HG03457 (cell line): ENCODE measurements at regions not wholly inside any gene's neighbourhood (a gene's known extent, or its start where the extent isn't known, plus 50 kb on each side); places are given as distances from the start of the nearest gene placed in this dataset.
A peak's percentile ranks its signal among the peaks of the same experiment; 100 is the strongest.
"Not testable (repeated sequence)": the region's sequence is repeated elsewhere in the genome, so short reads cannot be mapped to it uniquely, and the experiment has no call there.

Source experiments
- ATAC-seq: cut with Tn5 transposase; IDR thresholded peaks from one replicate; pipeline ENCODE4 v1.9.1; 2021; ENCODE audit warnings: moderate number of reproducible peaks; ENCODE audit not compliant: unreplicated experiment

DNA sequence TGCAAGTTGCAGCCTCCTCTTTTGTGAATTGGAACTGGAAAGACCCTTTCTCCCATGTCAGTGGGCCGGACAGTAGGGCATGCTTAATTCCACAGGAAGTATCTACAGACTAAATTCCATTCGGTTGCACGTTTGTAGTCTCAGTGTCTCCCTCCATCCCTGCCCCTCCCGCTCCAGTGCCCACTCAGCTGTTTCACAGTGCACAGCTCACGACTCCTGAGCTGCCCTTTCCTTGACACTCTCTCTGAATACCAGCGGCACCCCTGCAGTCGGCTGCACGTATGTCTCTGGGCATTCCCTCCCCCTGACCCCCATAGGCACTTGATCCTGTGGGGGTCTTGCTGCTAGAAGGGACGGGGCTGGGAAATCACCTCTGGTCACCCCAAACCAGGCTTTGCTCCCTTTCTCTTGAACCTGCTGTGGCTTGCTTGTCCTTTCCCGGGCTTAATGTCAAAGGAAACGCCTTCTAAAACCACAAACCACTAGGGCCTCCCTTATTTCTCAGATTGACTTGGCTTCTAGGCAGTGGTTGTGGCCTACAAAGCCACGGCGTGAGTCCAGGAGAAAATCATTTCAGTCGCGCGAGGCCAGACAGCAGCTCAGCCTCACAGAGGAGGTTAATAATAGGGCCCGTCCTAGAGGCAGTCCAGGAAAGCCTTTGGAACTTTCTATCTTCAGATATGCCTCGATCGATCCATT is 365.3 kb upstream of the PROX1 start:
- peak; percentile 76 for ATAC-seq

DNA sequence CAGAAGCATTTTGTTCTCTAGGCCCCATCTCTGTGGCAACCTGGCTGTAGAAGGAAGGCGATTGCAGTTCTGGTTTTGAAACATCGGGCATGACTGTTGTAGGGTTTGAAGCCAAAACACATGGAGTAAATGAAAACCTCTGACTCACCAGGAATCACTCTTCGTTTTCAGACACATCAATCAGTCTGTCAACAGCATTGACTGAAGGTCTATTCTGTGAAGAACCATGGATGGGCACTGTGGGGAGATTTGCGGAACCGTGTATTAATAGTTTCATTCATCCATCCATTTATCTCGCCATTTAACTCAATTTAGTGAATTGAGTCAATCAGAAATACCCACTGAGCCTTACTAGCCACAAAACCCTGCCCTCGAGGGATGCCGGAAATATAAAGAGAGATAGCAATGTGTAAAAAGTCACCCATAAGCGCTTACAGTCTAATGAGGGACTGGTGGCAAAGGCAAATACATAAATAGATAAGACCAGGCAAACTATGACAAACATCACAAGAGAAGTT is 364.6 kb upstream of the PROX1 start:
- ATAC-seq, result no peak

DNA sequence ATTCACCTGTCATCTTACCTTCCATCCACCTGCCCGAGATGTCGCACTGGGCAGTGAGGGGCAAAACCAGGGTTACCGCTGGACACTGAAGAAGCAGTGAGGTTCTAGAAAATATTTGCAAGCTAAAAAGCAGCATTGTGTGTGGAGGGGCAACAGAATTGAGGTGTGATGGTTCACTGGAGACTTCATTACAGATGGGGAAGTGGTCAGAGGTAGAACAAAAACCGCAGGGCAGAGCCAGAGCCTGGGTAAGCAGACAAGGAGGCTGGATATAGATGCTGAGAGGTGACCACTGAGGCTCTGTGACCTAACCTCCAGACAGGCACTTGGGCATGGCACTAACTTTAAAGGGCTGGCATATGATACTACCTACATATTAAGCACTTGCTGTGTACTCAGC is 363.9 kb upstream of the PROX1 start:
- no peak for ATAC-seq

DNA sequence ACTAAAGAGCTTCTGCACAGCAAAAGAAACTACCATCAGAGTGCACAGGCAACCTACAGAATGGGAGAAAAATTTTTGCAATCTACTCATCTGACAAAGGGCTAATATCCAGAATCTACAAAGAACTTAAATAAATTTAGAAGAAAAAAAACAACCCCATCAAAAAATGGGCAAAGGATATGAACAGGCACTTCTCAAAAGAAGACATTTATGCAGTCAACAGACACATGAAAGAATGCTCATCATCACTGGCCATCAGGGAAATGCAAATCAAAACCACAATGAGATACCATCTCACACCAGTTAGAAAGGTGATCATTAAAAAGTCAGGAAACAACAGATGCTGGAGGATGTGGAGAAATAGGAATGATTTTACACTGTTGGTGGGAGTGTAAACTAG is 351.0 kb upstream of the PROX1 start:
- ATAC-seq, result not testable (repeated sequence)

DNA sequence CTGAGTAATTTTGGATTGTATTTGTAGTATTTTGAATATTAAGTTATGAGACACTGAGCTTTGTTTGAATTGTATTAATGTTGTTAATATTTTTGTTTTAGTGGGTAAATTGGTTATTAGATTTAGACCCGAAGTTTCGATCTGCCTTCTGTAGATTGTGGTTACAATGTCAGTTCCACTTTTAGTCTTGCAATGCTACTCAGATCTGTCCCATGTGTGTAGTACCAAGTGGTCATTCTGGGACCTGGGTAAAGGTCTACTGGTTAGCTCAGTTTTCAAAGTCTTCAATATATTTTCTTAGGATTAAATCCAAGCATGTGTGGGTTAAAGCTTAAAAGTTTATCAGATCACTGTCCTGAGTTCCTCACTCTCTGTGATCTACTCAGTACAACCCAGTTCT is 346.5 kb upstream of the PROX1 start:
- no peak for ATAC-seq

DNA sequence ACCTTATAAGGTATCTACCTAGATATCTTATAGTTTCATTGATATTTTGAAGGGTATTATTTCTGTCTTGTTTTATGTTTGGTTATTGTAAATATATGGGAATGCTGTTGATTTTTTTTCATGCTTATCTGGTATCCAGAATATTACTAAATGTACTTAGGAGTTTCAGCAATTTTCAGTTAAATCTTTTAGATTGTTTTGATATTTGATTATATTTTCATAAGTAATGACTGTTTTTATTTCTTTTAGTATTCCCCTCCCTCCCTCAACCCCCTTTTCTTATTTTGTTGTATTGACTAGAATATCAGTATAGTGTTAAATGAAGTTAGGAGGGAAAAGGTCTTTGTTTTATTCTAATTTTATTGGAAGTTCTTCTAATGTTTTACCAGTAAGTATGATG is 344.4 kb upstream of the PROX1 start:
- ATAC-seq, result no peak

DNA sequence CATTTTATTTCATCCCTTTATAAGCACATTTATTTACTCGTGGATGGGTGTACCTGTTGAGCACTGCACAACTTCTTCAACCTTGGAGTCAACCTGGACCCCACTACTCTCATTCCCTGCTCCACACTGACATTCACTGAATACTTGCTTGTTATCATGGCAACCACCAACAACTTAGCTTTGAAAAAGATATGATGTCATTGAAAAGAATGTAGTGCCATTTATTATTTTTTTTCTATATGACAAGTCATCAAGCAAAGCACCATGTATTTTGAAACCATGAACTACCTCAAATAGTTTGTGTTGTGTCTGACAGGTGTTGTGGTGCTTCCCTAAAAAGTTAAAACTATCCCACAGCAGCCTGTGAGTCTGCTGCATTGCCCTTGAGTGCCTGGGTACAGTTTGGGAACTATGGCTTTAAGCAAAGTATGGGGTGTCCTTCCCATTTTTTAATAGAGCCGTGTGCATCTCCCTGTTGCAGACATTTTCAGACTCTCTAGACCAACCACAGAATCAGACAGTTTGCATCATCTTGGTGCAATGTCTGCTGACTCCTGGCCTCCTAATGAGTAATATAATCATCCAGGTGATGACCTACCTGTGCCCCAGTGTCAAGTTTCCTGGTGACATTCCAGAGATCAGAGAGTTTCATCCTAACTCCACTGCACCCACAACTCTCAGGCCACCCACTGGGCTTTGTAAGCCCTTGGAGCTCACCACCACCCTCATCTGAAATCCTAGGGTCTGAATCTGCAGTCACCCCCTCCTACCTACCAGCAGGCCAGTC is 339.7 kb upstream of the PROX1 start:
- no peak for ATAC-seq

DNA sequence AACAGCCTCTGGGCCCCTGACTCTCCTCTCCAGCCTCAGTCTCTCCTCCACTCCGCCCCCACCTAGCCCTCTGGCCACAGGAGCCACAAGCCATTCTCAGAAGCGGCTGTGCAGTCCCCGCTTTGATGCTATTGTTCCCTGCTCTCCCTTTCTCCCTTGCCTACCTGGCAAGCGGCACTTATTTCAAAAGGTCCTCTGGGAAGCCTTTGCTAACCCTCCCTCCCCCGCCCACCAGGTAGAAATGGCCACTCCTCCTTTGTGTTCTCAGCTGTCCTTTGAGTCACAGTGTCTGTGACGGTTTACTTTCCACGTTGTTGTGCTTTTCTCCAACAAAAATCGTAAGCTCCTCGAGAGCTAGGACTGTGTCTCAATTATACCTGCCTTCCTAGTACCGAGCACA is 338.4 kb upstream of the PROX1 start:
- ATAC-seq, result no peak

DNA sequence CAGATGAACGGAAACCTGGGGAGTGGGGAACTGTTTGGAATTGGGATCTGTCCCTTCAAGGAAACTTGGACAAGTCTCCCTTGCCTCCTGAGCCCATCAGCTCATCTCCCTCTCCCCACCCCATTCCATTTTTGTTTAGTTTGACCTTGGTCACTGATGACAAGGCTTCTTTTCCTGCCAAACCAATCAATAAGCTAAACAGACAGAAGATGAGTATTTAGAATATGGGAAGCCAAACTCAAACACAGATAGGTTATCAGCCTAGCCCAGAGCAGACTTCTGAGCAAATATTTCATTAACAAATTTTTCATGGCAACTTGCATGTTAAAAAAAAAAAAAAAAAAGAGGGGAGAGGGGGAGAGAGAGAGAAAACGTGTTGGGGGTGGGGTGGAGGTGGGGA is 337.2 kb upstream of the PROX1 start:
- ATAC-seq, result no peak

DNA sequence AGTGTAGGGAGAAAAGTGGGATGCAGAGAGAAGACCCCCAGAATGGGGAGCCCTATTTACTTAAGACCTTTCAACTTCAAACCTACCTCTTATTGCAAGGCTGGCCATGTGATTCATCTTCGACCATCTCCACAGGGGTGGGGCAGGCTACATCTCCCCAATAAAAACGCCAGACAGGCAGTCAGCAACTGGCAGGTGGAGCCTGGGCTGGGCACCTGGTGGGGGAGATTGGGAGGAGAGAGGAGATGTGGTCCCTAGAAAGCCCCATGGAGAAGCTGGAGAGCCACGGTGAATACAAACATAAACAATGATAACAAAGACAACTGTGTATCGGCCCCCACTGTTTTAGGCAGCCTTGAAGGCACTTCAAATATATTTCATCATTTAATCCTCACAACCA is 336.7 kb upstream of the PROX1 start:
- no peak for ATAC-seq

DNA sequence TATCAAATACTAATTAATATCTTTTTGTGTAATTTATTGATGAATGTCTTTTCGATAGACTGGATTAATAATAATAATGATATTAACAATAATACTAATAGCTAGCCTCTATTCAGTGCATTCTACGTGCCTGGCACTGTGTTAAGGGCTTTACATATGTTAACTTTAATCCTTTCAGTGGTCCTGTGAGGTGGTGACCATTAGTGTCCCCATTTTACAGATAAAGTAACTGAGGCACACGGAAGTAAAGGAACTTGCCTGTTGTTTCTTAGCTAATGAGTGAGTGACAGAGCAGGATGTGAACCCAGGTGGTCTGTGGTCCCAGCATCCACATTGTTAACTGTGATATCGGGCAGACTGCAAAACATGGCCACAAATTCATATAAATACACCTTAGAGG is 335.7 kb upstream of the PROX1 start:
- ATAC-seq, result no peak

DNA sequence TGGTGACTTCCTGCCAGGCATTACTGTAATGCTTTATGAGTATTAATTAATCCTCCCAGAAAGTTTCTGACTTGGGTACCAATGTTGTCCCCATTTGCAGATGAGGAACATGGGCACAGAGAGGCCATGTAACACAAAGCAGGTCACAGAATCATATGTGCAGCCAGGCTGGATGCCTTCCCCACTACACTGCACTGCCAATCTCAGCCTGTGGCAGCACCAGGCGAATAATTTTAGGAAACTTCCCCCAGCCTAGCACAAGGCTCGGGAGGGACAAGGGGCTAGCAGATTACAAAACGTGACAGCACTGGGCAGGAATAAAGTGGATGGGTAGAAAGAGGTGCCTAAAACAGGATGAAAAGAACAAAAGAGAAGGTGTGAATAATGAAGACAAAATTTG is 331.7 kb upstream of the PROX1 start:
- no peak for ATAC-seq

DNA sequence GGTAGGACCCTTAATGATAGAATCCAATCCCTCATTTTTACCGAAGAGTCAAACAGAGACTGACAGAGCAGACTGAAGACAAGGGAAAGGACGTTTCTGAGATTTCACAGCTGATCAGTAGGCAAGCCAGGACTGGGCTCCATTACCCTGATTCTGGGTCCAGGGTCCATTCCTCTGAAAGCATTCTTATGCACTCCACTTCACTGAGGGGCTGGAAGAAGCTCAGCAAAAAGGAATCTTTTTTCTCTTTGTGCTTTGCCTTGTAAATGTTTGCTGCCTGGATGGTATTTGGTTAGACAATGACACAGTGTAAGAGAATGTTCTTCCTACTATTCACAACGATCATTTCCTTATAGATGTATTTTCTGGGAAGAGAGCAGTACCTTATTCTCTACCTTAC is 331.3 kb upstream of the PROX1 start:
- no peak for ATAC-seq

DNA sequence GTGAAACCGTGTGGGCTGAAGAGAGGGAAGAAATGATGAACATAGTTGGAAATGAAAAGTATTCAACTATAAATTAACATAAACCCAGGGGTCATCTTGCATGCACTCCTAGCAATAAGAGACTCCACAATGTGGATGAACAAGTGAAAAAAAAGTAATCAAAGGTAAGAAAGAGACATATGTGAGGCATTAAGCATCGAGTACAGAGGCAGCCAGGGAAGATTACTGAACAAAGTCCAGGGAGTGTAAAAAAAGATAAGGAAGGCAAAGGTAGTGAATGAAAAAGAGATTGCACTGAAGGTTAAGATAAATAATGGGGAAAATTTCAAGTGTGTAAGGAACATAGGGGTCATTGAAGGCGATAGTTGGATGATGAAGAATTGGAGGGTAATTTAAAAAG is 330.8 kb upstream of the PROX1 start:
- no peak for ATAC-seq

DNA sequence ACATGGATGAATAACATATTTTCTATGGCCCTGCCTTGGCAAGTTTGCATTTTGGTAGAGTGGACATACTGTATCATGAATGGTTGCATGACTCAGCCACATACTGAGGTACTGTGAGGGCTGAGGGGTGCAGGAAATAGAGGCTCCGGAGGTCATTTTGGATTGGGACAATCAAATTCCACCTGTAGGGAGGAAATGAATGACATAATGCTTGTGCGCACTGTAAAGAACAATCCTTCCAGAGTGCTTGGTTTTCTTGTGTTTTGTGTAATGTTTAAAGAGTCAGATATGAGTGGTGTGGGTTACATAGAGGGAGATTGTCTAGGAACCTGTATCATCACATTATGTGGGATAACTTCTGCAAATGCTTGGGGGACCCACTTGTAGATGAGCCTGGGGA is 329.9 kb upstream of the PROX1 start:
- no peak for ATAC-seq

DNA sequence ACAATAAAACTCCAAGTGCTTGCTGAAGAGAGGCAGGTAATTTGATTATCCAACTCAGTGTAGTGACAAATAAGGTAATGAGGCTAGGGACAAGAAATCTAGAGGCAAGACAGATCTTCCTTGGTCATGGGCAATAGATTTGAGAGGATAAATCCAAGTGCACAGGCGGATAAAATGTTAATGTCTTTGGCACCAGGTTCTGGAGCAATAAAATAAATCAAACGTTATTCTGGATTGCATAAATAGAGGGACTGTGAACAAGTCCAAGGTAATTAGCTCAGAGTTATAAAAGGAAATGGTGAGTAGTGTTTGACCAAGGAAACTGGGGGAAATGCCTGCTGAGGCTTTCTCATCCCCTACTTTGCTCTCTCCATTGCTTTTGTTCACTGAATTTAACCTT is 329.3 kb upstream of the PROX1 start:
- no peak for ATAC-seq

DNA sequence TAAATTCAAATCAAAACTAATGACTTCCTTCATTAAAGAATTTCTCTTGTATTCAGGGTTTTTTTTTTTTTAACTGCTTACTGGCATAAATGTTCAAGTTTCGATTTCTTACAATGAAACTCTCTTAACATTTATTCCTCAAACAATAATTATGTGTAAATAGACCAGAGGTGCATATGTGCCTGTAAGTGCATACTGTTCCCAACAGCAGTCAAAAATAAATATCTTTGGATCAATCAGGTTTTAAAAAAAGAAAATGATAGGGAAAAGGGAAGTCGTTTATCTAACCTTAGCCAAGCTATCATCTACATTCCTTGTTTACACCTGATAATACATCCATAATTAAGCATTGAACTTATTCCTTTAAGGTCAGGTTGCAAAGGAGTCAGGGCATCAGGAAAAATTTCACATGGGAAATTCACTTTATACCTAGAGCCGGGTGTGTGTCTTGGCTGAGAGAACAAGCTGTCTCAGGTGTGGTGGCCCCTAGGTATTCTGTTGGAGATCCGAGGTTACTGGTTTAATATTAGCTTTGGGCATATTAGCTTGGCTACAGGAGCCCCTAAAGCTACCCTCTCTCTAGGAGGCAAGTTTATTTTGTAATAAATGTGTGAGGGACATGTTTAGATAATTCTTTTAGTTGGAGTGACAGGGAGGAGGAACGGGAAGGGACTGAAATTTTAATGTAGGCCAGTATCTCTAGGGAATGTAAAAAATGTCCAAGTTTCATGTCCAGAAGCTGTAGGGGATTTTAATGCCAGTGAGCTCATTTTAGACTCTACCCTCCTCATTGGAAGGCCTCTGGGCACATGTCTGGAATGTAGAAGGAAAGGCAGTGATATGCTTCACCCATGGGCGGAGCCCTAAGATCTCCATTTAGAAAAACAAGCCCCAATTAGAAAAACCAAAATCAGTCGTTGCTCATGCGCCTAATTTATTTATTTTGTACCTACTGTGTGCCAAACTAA is 327.9 kb upstream of the PROX1 start:
- ATAC-seq, result no peak

DNA sequence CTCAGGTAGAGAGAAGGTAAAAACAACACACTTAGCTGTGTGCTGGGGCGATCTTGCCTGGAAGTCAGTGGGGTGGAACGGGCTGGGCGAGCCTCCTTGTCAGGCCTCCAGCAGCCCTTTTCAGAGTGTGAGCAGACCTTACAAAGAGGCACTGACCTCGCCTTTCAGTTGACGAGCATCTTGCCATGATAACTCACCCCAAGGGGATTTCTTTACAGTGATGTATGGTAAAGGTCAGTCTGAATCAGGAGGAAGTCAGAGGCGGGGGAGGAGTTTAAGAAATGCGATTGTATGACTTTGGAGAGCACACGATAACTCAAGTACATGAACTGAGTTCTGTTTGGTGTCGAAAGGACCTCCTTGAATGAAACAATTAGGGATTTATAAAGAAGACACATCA is 326.5 kb upstream of the PROX1 start:
- ATAC-seq, result no peak

DNA sequence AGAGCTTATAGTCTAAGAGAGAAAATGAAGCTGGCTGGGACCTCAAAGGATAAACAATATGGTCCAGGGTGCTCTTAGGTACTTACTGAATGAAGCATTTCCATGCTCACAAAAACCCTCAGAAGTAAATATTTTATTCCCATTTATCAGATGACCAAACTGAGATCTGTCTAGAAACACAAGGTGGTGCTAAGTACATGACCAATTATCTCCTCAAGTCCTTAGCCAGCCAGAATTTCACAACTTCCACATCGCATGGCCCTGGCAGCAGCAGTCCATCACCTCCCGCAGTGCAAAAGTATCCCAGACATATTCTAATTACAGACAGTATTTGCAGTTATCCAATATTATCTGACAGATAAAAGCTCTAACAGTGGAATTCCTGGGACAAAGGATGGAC is 321.7 kb upstream of the PROX1 start:
- ATAC-seq, result no peak

DNA sequence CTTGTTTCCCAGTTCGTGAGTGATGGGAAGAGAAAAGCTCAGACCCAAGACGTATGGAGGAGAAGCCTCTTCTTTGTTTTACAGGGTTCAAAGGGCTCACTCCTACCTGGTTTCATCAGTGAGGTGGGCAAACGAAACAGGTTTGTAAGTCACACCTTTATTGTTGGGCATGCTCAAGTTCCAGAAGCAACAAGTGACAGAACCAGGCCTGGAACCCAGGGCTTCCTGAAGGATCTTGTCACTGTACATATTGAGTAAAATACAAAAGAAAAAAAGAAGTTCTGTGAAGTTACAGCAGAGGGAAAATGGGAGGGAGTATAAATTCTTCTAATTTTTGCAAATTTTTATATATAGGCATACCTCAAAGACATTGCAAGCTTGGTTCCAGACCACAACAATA is 320.9 kb upstream of the PROX1 start:
- ATAC-seq, result no peak

DNA sequence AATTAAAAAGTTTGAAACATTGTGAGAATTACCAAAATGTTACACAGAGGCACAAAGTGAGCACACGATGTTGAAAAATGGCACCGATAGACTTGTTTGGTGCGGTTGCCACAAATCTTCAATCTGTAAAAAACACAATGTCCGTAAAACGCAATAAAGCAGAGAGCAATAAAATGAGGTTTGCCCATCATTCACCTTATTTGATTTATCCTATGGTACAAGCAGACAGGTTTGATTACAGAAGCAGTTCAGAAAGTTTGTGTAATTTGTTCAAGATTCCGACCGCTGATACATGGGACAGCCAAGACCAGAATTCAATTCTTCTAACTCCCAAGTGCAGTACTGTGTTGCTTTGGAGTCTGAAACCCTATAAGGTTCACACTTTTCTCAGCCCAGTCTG is 318.3 kb upstream of the PROX1 start:
- ATAC-seq, result no peak
